Mucosa of stomach (tissue), 1 donor: ENCODE measurements at regions not wholly inside any gene's neighbourhood (a gene's known extent, or its start where the extent isn't known, plus 50 kb on each side); places are given as distances from the start of the nearest gene placed in this dataset.

Source experiments
- H3K27me3 ChIP-seq: one replicate; pipeline ENCODE4 v1.7.0; 2013; ENCODE audit warnings: mild to moderate bottlenecking, low read length; ENCODE audit not compliant: control insufficient read depth, insufficient read depth
- H3K36me3 ChIP-seq: one replicate; pipeline ENCODE4 v1.7.0; 2013; ENCODE audit warnings: low read length; ENCODE audit not compliant: control insufficient read depth, insufficient read depth
- H3K4me1 ChIP-seq: one replicate; pipeline ENCODE4 v1.7.0; 2013; ENCODE audit warnings: mild to moderate bottlenecking, low read length; ENCODE audit not compliant: control insufficient read depth, insufficient read depth
- H3K4me3 ChIP-seq: one replicate; pipeline ENCODE4 v1.7.0; 2013; ENCODE audit warnings: low read length
- H3K9ac ChIP-seq: one replicate; pipeline ENCODE4 v1.7.0; 2013; ENCODE audit warnings: mild to moderate bottlenecking, low read length, moderate library complexity
- H3K9me3 ChIP-seq: one replicate; pipeline ENCODE4 v1.7.0; 2013; ENCODE audit warnings: mild to moderate bottlenecking, low read length, moderate library complexity; ENCODE audit not compliant: control insufficient read depth
- donor health status: Pancreatic carcinoma.

DNA sequence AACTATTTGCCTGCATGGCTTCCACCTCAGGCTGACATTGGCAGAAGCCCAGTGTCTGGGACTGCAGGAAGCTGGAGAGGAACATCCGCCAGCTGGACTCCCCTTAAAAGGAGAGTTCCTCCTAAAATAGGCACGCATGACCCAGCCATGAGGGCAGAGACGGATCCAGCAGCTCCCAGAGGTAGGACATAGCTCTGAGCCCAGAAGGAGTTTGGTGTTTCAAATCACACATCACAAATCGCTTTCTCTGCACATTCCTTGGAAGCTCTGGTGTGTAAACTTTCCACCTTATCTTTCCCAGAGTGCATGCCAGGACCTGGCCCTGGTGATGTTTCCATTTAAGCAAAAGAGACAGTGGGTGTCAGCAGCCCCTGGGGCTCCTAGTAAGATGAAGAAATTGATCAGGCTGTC, 231.1 kb upstream of the CDH5 start:
- no peaks in the 10 kb centered on the region for H3K9me3 ChIP-seq
- H3K27me3 ChIP-seq: no peaks in the 10 kb centered on the region
- no peak overlapping the region for H3K9ac ChIP-seq
- H3K4me3 ChIP-seq: no peak overlapping the region
- no peaks in the 10 kb centered on the region for H3K4me1 ChIP-seq
- no peaks in the 10 kb centered on the region for H3K36me3 ChIP-seq

DNA sequence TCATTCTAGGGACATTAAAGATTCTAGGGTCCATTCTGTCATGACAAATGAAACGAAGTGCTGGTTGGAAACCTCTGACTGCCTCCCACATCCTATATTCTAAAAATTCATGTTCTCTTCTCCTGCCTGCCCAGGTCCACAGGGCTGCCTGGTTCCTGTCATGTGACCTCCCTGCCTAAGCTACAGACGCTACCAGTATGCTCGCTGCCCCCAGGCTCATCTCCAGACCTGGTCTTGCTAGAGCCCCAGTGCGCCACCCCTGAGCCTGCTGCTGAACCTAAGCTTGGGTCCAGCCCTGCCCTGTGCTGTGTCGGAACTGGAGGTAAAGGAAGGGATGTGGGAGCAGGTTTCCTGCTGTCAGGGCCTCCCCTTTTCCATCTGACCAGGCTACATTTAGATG, 231.6 kb upstream of the CDH5 start:
- no peaks in the 10 kb centered on the region for H3K9me3 ChIP-seq
- H3K9ac ChIP-seq: no peak overlapping the region
- no peaks in the 10 kb centered on the region for H3K4me1 ChIP-seq
- H3K27me3 ChIP-seq: no peaks in the 10 kb centered on the region
- no peaks in the 10 kb centered on the region for H3K36me3 ChIP-seq
- no peak overlapping the region for H3K4me3 ChIP-seq

DNA sequence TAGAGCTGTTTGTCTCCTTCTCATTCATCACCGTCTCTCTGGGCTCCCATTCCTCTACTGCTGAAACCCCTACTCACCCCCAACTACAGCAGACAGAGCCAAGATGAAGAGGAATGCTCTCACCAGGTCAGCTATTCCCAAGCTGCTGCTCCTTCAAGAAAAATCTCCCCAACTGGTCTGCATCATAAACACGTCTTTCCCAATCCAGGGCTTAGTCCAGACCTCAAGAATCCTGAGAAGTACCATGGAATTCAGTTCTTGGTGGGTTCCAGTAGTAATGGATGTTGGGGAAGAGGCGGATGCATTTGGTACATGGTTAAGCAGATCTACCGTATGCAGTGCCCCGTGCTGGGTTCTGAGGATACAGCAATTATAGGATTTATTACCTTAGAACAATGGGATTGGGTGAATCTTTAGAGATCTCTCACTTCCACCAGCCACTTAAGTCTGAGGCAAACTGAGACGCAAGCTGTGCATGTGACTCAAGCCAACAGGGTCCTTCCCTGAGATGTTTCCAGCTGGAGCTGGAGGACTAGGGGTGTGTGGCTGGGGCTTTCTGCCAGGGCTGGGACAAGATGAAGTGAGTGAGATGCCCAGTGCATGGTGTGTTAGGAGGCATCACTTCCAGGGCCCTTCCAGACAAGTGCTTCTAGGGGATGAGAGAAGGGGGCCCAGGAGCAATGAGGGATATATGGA, 232.7 kb upstream of the CDH5 start:
- Histone ChIP-seq H3K27me3 (peaks cover 5% of the 10 kb centered on the region), H3K4me1 (no peaks in the 10 kb centered on the region), H3K36me3 (no peaks in the 10 kb centered on the region), H3K4me3 (no peak overlapping the region), H3K9me3 (no peaks in the 10 kb centered on the region), H3K9ac (no peak overlapping the region)

DNA sequence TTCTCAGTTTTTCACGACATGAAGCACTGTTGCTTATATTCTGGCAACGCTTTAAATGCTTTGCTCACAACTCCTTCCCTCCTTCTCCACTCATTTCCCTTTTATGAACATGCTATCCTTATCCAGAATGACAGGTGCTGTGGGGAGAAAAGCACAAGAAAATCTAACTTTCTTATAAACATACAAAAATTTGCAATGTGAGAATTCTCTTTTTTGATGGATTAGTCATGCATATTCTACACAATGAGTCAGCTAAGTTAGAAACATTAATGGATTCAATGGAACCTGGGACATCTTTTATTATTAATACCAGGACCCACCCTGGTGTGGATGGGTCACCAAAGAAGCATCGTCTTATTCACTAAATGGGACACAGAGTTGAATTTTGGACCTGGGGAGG, 234.6 kb upstream of the CDH5 start:
- H3K9me3 ChIP-seq: no peaks in the 10 kb centered on the region
- H3K4me3 ChIP-seq: no peak overlapping the region
- H3K9ac ChIP-seq: no peak overlapping the region
- H3K27me3 ChIP-seq: peaks cover 19% of the 10 kb centered on the region
- no peaks in the 10 kb centered on the region for H3K4me1 ChIP-seq
- no peaks in the 10 kb centered on the region for H3K36me3 ChIP-seq

DNA sequence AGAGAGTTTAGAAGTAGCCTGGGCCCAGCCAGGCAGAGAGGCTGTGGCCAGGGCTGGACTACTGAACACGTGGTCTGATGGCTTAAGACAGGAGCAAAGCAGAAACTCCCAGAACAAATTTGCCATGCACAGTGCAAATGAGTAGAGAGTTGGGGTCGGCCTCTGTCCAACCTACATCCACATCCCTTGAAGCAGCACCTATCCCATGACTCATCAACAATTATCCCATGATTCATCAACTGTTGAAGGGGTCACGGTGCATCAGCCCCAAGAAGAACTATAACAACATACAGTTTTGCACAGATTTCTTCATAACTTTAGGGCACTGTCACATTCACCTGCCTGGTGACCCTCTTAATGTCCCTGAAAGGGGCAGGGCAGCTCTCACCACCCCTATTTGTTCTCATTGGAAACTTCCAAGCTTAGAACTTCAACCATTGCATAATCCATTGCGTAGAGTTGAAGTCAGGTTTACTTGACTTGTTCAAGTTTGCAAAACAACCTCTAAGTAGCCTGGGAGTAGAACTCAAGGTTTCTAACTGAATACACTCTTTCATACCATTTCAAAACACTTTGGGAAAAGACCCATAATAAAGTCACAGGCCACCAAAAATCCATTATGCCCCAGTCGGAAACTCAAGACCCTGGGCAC, 235.2 kb upstream of the CDH5 start:
- H3K9ac ChIP-seq: no peak overlapping the region
- H3K9me3 ChIP-seq: no peaks in the 10 kb centered on the region
- no peaks in the 10 kb centered on the region for H3K36me3 ChIP-seq
- peaks cover 25% of the 10 kb centered on the region for H3K27me3 ChIP-seq
- H3K4me3 ChIP-seq: no peak overlapping the region
- H3K4me1 ChIP-seq: no peaks in the 10 kb centered on the region

DNA sequence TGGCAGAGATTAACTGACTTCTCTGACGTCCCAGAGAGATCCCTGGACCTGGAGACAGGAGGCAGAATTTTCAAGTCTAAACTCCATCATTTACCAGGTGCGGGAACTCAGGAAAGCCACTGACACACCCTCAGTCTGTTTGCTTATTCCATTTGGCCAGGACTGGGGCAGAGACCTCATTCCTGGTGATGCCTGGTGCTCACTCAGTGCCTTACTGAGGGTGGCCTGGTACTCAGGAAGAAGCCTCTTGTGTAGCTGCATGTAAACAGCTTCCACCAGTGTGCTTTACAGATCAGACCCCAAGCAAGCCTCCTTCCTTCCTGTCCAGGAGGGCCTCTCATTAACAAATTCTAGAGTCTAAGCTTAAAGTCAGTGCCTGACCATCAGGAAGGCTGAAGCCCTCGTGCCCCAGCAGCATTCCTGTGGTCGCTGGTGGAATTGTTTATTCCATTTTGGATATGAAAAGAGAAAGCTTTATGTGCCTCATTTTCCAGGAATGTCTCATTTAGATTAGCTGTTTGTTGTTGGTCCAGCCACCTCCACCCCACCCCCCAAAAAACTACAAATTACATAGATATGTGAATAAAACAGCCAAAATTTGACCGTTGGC, 236.1 kb upstream of the CDH5 start:
- Histone ChIP-seq H3K9ac (no peak overlapping the region), H3K4me1 (no peaks in the 10 kb centered on the region), H3K27me3 (peaks cover 25% of the 10 kb centered on the region), H3K36me3 (no peaks in the 10 kb centered on the region), H3K4me3 (no peak overlapping the region), H3K9me3 (no peaks in the 10 kb centered on the region)

DNA sequence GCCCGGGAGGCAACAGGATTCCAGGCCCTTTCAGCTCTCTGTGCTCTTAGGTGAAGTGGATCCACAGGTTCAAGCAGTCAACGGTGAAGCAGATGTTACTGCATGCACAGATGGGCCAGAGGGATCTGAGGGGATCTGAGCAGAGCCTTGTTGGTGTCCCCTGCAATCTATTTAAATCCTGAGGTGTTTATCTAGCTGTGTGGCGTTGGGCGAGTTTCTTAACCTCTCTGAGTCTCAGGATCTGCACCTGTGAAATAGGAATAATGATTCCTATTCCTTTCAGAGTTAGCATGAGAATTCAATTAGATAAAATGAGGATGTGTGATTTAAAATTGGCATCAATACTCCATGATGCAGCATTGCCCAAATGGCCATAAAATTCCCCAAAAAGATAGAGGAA, 237.3 kb upstream of the CDH5 start:
- Histone ChIP-seq H3K36me3 (no peaks in the 10 kb centered on the region), H3K27me3 (peaks cover 25% of the 10 kb centered on the region), H3K4me1 (no peaks in the 10 kb centered on the region), H3K4me3 (no peak overlapping the region), H3K9ac (no peak overlapping the region), H3K9me3 (no peaks in the 10 kb centered on the region)

DNA sequence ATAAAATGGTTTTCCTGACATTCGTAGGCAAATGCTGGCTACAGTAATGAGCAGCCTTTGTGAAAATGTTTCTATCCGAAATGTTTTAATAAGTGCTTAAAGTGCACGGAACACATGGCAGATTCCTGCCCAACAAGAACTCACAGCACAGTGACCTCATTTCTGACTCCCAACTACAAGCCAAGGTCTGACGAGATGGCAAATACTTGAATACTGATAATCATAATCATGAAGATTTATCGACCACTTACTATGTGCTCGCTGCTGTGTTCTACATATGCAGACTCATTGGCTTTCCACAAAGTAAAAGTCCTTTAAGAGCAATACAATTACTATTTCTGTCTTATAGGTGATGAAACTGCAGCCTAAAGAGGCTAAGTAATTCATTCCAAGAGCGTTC, 238.1 kb upstream of the CDH5 start:
- Histone ChIP-seq H3K4me3 (no peak overlapping the region), H3K4me1 (no peaks in the 10 kb centered on the region), H3K36me3 (no peaks in the 10 kb centered on the region), H3K9ac (no peak overlapping the region), H3K9me3 (no peaks in the 10 kb centered on the region), H3K27me3 (peaks cover 25% of the 10 kb centered on the region)

DNA sequence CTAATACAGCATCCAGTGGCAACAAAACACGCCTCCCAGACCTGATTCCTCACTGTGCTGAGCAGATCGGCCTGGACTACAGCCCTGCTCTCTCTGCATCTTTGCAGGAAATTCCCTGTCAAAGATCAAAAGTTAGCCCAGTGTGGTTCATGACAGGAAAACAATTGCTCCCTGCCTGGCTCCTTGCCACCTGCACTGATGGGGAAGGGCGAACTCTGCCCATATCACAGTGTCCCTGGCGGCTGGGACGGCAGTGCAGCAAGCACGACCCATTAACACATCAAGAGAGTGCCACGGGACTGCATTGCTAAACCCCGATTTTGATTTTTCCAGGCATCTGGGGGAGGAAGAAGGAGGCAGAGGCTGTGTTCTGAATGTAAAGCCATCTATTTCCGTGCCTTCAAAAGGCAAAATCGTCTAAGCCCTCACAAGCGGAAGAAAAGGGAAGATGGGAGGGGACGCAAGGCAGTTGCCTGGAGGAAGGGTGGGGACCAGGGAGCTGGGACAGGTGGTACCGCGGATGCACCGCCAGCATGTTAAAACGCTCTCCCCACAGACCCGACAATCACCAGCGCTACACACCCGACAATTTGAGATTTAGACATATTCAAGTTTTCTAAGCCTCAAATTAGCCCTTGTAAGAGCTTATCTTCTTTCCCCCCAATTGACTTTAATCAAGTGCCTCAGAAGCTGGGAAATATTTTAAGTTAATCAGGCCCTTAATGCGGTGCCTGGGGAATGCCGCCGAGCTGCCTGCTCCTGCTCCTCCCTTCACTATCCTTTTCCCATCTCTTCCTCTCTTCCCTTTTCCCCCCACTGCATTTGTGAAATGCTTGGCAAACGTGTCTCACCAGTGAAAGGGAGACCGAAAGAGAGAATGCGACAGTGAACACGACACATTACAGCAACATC, 238.8 kb upstream of the CDH5 start:
- H3K9me3 ChIP-seq: no peaks in the 10 kb centered on the region
- no peak overlapping the region for H3K4me3 ChIP-seq
- H3K4me1 ChIP-seq: no peaks in the 10 kb centered on the region
- peaks cover 25% of the 10 kb centered on the region for H3K27me3 ChIP-seq
- no peak overlapping the region for H3K9ac ChIP-seq
- no peaks in the 10 kb centered on the region for H3K36me3 ChIP-seq

DNA sequence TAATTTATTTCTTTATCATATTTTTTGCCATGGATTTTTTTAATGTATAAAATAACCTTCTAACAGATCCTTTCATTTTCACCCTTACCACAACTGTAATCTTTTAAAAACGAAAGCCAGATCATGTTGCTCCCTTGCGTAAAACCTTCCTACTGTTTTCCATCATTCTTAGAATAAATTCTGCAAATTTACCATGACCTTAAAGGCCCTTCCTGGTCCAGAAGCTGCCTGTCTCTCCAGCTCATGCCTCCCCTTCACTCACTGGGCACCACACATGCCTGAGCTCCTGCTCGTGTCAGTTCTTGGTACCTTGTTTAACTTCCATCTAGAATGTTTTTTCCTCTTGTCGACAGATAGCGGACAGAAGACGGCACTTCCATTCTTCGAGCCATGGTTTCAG, 245.0 kb upstream of the CDH5 start:
- no peaks in the 10 kb centered on the region for H3K9me3 ChIP-seq

DNA sequence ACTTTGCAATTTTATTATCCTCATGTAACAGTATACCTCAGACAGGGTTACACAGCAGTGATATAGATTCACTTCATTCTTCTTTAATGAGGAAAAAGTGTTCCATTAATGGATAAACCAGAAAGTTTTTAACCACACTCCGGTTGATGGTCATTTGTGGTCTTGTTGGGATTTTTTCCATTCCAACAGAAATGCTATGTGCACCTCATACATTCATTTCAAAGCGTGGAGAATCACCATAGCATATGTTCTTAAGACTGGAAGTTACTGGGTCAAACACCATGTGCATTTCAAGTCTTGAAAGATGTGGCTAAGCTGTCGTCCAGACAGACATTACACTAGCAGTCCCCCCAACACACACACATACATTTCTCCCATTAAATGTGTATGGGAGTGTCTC, 245.8 kb upstream of the CDH5 start:
- H3K36me3 ChIP-seq: no peaks in the 10 kb centered on the region
- H3K9ac ChIP-seq: no peak overlapping the region
- no peaks in the 10 kb centered on the region for H3K9me3 ChIP-seq
- H3K4me3 ChIP-seq: no peak overlapping the region
- H3K4me1 ChIP-seq: no peaks in the 10 kb centered on the region
- H3K27me3 ChIP-seq: no peaks in the 10 kb centered on the region

More for the DNA sequence above, 245.0 kb upstream of the CDH5 start:
- Histone ChIP-seq H3K27me3 (peaks cover 2% of the 10 kb centered on the region), H3K4me1 (no peaks in the 10 kb centered on the region), H3K9ac (no peak overlapping the region), H3K4me3 (no peak overlapping the region), H3K36me3 (no peaks in the 10 kb centered on the region)
